Liver (tissue), 8 donors: ENCODE measurements at regions not wholly inside any gene's neighbourhood (a gene's known extent, or its start where the extent isn't known, plus 50 kb on each side); places are given as distances from the start of the nearest gene placed in this dataset.

Source experiments
- DNase-seq: peaks from one replicate; pipeline ENCODE4 v3.0.0-alpha.2; 2017; ENCODE audit warnings: low spot score
- H3K27ac ChIP-seq, 2 donors: one replicate each; pipeline ENCODE4 v1.7.0; 2013; ENCODE audit warnings: inconsistent platforms in 2 of 2, low read length in 2 of 2, control low read depth in 1 of 2, low read depth in 1 of 2, mild to moderate bottlenecking in 1 of 2
- H3K27me3 ChIP-seq, 4 donors: one replicate each; pipeline versions ENCODE4 v1.6.1 to v1.7.0; 2013; ENCODE audit warnings: low read length in 3 of 4, inconsistent platforms in 1 of 4, mild to moderate bottlenecking in 1 of 4, moderate library complexity in 1 of 4; ENCODE audit not compliant: control insufficient read depth in 4 of 4, insufficient read depth in 4 of 4
- H3K36me3 ChIP-seq, 4 donors: one replicate each; pipeline versions ENCODE4 v1.6.1 to v1.7.0; 2013; ENCODE audit warnings: low read length in 3 of 4, mild to moderate bottlenecking in 3 of 4, low read depth in 1 of 4, moderate library complexity in 1 of 4; ENCODE audit not compliant: control insufficient read depth in 4 of 4, insufficient read depth in 3 of 4
- H3K4me1 ChIP-seq, 4 donors: one replicate each; pipeline versions ENCODE4 v1.6.1 to v1.7.0; 2013; ENCODE audit warnings: low read length in 3 of 4, mild to moderate bottlenecking in 3 of 4, moderate library complexity in 1 of 4; ENCODE audit not compliant: control insufficient read depth in 4 of 4, insufficient read depth in 4 of 4
- H3K4me3 ChIP-seq, 3 donors: one replicate each; pipeline versions ENCODE4 v1.6.1 to v1.7.0; 2013; ENCODE audit warnings: low read length in 3 of 3, control low read depth in 1 of 3, low read depth in 1 of 3, mild to moderate bottlenecking in 1 of 3
- H3K9ac ChIP-seq, 2 donors: one replicate each; pipeline ENCODE4 v1.7.0; 2013; ENCODE audit warnings: low read length in 2 of 2, mild to moderate bottlenecking in 2 of 2, moderate library complexity in 2 of 2, control low read depth in 1 of 2, low read depth in 1 of 2
- H3K9me3 ChIP-seq, 4 donors: one replicate each; pipeline versions ENCODE4 v1.6.1 to v1.7.0; 2013; ENCODE audit warnings: low read length in 3 of 4; ENCODE audit not compliant: control insufficient read depth in 4 of 4
- CTCF ChIP-seq: fragments of 150-350 bp; IDR thresholded peaks from 2 replicates; pipeline ENCODE4 v1.5.1; 2017; ENCODE audit warnings: improper control_type of control experiment, low read depth, low read length; ENCODE audit not compliant: missing input control
- FOXA1 ChIP-seq: IDR thresholded peaks from 2 replicates; pipeline ENCODE4 v1.6.1; 2016; ENCODE audit warnings: antibody characterized with exemption
- HNF4G ChIP-seq: IDR thresholded peaks from 2 replicates; pipeline ENCODE4 v1.6.1; 2016; ENCODE audit warnings: antibody characterized with exemption
- NR2F2 ChIP-seq: IDR thresholded peaks from 2 replicates; pipeline ENCODE4 v1.6.1; 2016; ENCODE audit warnings: antibody characterized with exemption
- RAD21 ChIP-seq, 2 donors: IDR thresholded peaks; 2 replicates each; pipeline ENCODE4 v1.6.1; 2016; ENCODE audit warnings: antibody characterized with exemption in 2 of 2, mild to moderate bottlenecking in 2 of 2
- SP1 ChIP-seq: IDR thresholded peaks from 2 replicates; pipeline ENCODE4 v1.6.1; 2018; ENCODE audit warnings: antibody characterized with exemption, mild to moderate bottlenecking
- WGBS: extraction: QIAGEN DNeasy Blood & Tissue Kit; methylation state at CpG from one replicate; pipeline ENCODE4 v1.1.7; 2013; 5-methylcytosine and 5-hydroxymethylcytosine counted together
- donor health status: healthy.
- donor health status: healthy.
- donor health status: healthy.
- donor health status: healthy.
- donor health status: healthy.

- Histone ChIP-seq H3K27me3 (peaks cover 0 to 12% (median 1%) of the 10 kb centered on the region in 4 donors), H3K9me3 (no peaks in the 10 kb centered on the region), H3K36me3 (no peaks in the 10 kb centered on the region), H3K27ac (no peak overlapping the region), H3K4me1 (peaks cover 0 to 3% (median 0%) of the 10 kb centered on the region in 4 donors), H3K9ac (no peak overlapping the region), H3K4me3 (no peak overlapping the region)
- no peak for DNase-seq
- TF ChIP-seq HNF4G = no peak
- no peak for TF ChIP-seq FOXA1
- 24% methylated on average over 3 of the region's 3 CpGs for WGBS
Measured at GRCh38 chr6:99867026-99867425, 127.0 kb downstream of the MCHR2 start.

- 7% methylated on average over 13 of the region's 13 CpGs for WGBS
- Histone ChIP-seq H3K27ac (no peak overlapping the region), H3K36me3 (no peaks in the 10 kb centered on the region), H3K9me3 (no peaks in the 10 kb centered on the region), H3K4me1 (peaks cover 0 to 3% (median 0%) of the 10 kb centered on the region in 4 donors), H3K4me3 (no peak overlapping the region), H3K9ac (no peak overlapping the region), H3K27me3 (peaks cover 0 to 12% (median 1%) of the 10 kb centered on the region in 4 donors)
- TF ChIP-seq SP1 (no peak), NR2F2 (no peak), RAD21 (IDR thresholded peaks at IDR 0.05) (peak; percentile 88), CTCF (peak; percentile 82)
- peak; percentile 77 for DNase-seq
Measured at GRCh38 chr6:99868074-99868702, 125.8 kb downstream of the MCHR2 start.
